Activated CD8-positive, alpha-beta T cell treated with anti-CD3 and anti-CD28 coated beads for 36 hours (primary cell): ENCODE measurements at regions not wholly inside any gene's neighbourhood (a gene's known extent, or its start where the extent isn't known, plus 50 kb on each side); places are given as distances from the start of the nearest gene placed in this dataset.
A peak's percentile ranks its signal among the peaks of the same experiment; 100 is the strongest.

Experiments
- ATAC-seq: fragments of 200-7000 bp; cut with Tn5 transposase; one replicate; pipeline ENCODE4 v1.10.0; 2021; ENCODE audit warnings: mild to moderate bottlenecking, moderate library complexity
- CTCF ChIA-PET: fragments of 350-600 bp; sonication (Branson Sonifier 250); formaldehyde crosslinking; loops from one replicate; lab custom pipeline; 2021; ENCODE audit warnings: antibody characterized with exemption; lab: Charles Lee
- POLR2A ChIA-PET: fragments of 350-600 bp; sonication (Branson Sonifier 250); formaldehyde crosslinking; loops from one replicate; lab custom pipeline; 2021; ENCODE audit warnings: antibody characterized with exemption; lab: Charles Lee
- DNase-seq: peaks from one replicate; pipeline ENCODE4 v3.0.0-alpha.2; 2020
- H3K27ac Mint-ChIP-seq: one replicate; pipeline ENCODE4 v1.8.0; 2021; ENCODE audit warnings: mild to moderate bottlenecking, mixed read lengths
- H3K27me3 Mint-ChIP-seq: one replicate; pipeline ENCODE4 v1.8.0; 2021; ENCODE audit warnings: mixed read lengths
- H3K36me3 Mint-ChIP-seq: one replicate; pipeline ENCODE4 v1.8.0; 2021; ENCODE audit warnings: low read depth, mixed read lengths
- H3K4me1 Mint-ChIP-seq: one replicate; pipeline ENCODE4 v1.8.0; 2021; ENCODE audit warnings: low read depth, mixed read lengths
- H3K4me3 Mint-ChIP-seq: one replicate; pipeline ENCODE4 v1.8.0; 2021; ENCODE audit warnings: mild to moderate bottlenecking, moderate library complexity, mixed read lengths
- H3K9me3 Mint-ChIP-seq: one replicate; pipeline ENCODE4 v1.8.0; 2021; ENCODE audit warnings: mixed read lengths
- CTCF ChIP-seq: fragments of 200-600 bp; IDR thresholded peaks from one replicate; pipeline ENCODE4 v1.8.0; 2022; ENCODE audit warnings: antibody characterized with exemption, mild to moderate bottlenecking
- intact Hi-C: fragments of 100-400 bp; cut with micrococcal nuclease; formaldehyde crosslinking; loops from one replicate; pipeline ENCODE4 v1.10.0; 2022

GRCh38 chr14:80364816-80365215 is 153.5 kb upstream of the DIO2 start:
- no peak for DNase-seq
- CTCF ChIA-PET: no interaction called here

GRCh38 chr14:80364274-80364673 is 153.0 kb upstream of the DIO2 start:
- POLR2A ChIA-PET: no interaction called here
- H3K4me3 Mint-ChIP-seq: no peak overlapping the region

More at GRCh38 chr14:80364816-80365215, 153.5 kb upstream of the DIO2 start:
- Mint-ChIP-seq H3K4me3 (no peak overlapping the region), H3K27ac (no peak overlapping the region), H3K27me3 (no peaks in the 10 kb centered on the region), H3K36me3 (no peaks in the 10 kb centered on the region), H3K4me1 (no peaks in the 10 kb centered on the region), H3K9me3 (no peaks in the 10 kb centered on the region)
- ATAC-seq: no peak
- POLR2A ChIA-PET: no interaction called here
- TF ChIP-seq CTCF: no peak
- intact Hi-C loops: no loop called here

GRCh38 chr14:80358112-80358511 is 146.8 kb upstream of the DIO2 start:
- Mint-ChIP-seq H3K4me1 (no peaks in the 10 kb centered on the region), H3K27ac (no peak overlapping the region), H3K36me3 (no peaks in the 10 kb centered on the region), H3K27me3 (no peaks in the 10 kb centered on the region), H3K9me3 (no peaks in the 10 kb centered on the region), H3K4me3 (no peak overlapping the region)
- POLR2A ChIA-PET: no interaction called here
- TF ChIP-seq CTCF: no peak
- intact Hi-C loops: no loop called here
- DNase-seq (no peak), ATAC-seq (no peak)
- CTCF ChIA-PET: no interaction called here

More at GRCh38 chr14:80364274-80364673, 153.0 kb upstream of the DIO2 start:
- no peaks in the 10 kb centered on the region for H3K9me3 Mint-ChIP-seq
- H3K4me1 Mint-ChIP-seq: no peaks in the 10 kb centered on the region
- H3K36me3 Mint-ChIP-seq: no peaks in the 10 kb centered on the region
- intact Hi-C loops: no loop called here
- ATAC-seq (no peak), DNase-seq (no peak)
- H3K27ac Mint-ChIP-seq: no peak overlapping the region
- CTCF ChIA-PET: no interaction called here
- TF ChIP-seq CTCF: no peak
- no peaks in the 10 kb centered on the region for H3K27me3 Mint-ChIP-seq

GRCh38 chr14:80356413-80356812 is 145.1 kb upstream of the DIO2 start:
- TF ChIP-seq CTCF: no peak
- ATAC-seq (no peak), DNase-seq (peak; percentile 1)
- no peaks in the 10 kb centered on the region for H3K36me3 Mint-ChIP-seq
- no peaks in the 10 kb centered on the region for H3K4me1 Mint-ChIP-seq
- CTCF ChIA-PET: no interaction called here
- H3K27ac Mint-ChIP-seq: no peak overlapping the region
- no peaks in the 10 kb centered on the region for H3K27me3 Mint-ChIP-seq
- H3K4me3 Mint-ChIP-seq: no peak overlapping the region
- POLR2A ChIA-PET: no interaction called here
- no peaks in the 10 kb centered on the region for H3K9me3 Mint-ChIP-seq
- intact Hi-C loops: no loop called here

GRCh38 chr14:80354860-80355581 is 143.7 kb upstream of the DIO2 start:
- ChIA-PET POLR2A (no interaction called here), CTCF (interaction anchor here (0.7 kb wide), 1 partner anchor 1370 kb away, joined by 3 read pairs; no protein-coding TSS in a partner anchor)
- Mint-ChIP-seq H3K9me3 (no peaks in the 10 kb centered on the region), H3K27me3 (no peaks in the 10 kb centered on the region), H3K4me3 (no peak overlapping the region), H3K4me1 (no peaks in the 10 kb centered on the region), H3K36me3 (no peaks in the 10 kb centered on the region), H3K27ac (no peak overlapping the region)
- intact Hi-C loops: no loop called here
- ATAC-seq: no peak
- DNase-seq: no peak
- no peak for TF ChIP-seq CTCF
